ENCODE measurements at regions not wholly inside any gene's neighbourhood (a gene's known extent, or its start where the extent isn't known, plus 50 kb on each side); places are given as distances from the start of the nearest gene placed in this dataset.
"Not testable (repeated sequence)": the region's sequence is repeated elsewhere in the genome, so short reads cannot be mapped to it uniquely, and the experiment has no call there.

- no peak for DNase-seq
Observed at GRCh38 chr20:40942006-40942405, 86.6 kb upstream of the TOP1 start.

GRCh38 chr20:40942775-40943174 lies 85.8 kb upstream of the TOP1 start:
- no peak for DNase-seq

- no peak for DNase-seq
Observed at GRCh38 chr20:40943591-40943990, 85.0 kb upstream of the TOP1 start.

GRCh38 chr20:40945189-40945588 lies 83.4 kb upstream of the TOP1 start:
- DNase-seq, result no peak

GRCh38 chr20:40945754-40946450 lies 82.7 kb upstream of the TOP1 start:
- no peak for DNase-seq

DNA sequence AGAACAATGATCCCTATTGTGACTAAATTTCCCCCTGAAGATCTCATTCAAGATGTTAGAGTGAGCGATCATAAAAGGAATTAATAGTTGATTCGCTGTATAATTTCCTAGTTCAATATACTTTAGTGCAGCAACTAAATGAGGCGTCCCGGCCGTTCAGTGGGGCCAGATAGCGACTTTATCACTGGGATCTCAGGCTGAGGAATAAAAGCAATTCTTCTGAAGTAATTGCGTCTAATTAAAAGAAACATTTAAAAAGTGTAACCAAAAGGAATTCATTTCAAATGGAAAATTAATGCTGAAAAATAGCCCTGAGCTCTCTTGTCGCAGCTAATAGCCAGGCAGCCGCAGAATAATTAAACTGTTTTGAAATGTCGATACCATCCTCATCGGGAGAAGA lies 82.2 kb upstream of the TOP1 start:
- no peak for DNase-seq

DNA sequence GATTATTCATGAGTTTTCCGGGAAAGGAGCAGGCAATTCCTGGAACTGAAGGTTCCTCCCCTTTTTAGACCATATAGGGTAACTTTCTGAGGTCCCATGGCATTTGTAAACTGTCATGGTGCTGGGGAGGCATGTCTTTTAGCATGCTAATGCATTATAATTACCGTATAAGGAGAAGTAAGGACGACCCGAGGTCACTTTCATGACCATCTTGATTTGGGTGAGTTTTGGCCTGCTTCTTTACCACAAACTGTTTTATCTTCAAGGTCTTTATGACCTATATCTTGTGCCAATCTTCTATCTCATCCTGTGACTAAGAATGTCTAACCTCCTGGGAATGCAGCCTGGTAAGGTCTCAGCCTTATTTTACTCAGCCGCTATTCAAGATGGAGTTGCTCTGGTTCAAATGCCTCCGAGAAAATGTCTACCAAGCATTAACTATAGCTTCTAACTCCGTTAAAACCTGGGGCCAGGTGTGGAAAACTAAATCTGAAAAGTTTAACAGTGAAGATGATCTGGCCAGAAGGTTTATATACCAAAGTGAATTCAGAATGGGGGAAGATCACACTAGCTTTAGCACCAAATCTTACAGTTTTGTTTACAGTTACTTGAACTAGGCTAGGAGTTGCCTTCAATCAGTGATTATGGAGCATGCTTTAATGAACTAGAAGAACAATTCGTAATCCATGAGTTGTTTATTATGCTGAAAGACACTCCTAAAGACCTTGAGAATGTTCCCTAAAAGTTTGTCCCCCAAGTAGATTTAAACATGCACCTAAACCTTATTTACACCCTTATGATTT lies 80.0 kb upstream of the TOP1 start:
- DNase-seq, result no peak

DNA sequence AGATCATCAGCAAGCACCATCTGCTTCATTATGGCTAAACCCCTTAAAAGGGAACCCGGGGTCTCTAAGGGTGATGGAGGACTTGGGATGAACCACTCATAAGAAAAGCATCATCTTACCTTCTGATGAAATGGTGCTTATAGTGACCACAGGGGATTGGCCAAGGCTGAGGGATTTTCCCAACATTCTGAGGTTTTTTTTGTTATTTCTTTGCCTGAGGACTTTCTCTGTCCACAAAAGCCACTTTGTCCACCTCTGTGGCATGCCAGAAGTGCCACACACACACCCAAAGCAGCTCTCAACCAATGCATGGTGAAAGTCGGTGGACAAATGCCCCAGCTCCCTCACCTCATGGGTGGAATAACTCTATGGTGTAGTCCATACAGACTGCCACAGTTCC lies 79.3 kb upstream of the TOP1 start:
- no peak for DNase-seq

DNA sequence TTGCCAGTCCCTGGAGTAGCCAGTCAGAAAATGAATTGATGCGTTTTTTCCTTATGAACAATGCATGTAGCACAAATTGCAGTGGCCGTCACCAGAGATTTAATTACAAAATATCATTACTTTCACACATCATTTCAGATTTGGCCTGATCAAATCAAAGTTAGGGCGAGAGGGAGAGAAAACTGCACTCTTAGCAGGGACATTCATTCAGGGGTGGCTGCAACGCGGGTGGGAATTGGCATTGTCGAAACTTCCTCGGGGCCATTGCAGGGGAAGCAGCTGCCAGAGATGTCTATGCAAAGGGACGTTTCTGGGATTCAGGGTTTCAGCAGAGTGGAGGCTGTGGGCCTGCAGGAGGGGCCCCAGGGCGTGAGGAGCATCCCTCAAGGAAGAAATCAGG lies 76.5 kb upstream of the TOP1 start:
- no peak for DNase-seq

DNA sequence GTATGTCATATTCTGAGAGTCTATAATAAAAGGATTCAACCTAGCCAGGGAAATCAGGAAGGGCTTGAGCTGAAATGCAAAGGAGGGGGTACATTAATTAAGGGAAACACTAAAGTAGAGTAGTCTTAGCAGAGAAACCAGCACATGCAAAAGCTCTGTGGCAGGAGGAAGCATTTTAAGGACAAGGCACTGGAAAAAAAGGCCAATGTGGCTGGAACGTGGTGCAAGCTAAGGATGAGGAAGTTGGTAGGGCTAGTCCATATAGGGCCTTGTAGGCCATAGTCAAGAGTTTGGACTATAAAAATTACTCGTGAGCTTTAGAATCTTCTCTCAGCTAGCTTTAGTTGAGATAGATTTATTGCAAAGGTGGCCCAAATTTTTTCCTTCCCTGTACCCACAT lies 75.2 kb upstream of the TOP1 start:
- DNase-seq, result no peak

- no peak for DNase-seq
Observed at GRCh38 chr20:40953856-40954255, 74.8 kb upstream of the TOP1 start.

DNA sequence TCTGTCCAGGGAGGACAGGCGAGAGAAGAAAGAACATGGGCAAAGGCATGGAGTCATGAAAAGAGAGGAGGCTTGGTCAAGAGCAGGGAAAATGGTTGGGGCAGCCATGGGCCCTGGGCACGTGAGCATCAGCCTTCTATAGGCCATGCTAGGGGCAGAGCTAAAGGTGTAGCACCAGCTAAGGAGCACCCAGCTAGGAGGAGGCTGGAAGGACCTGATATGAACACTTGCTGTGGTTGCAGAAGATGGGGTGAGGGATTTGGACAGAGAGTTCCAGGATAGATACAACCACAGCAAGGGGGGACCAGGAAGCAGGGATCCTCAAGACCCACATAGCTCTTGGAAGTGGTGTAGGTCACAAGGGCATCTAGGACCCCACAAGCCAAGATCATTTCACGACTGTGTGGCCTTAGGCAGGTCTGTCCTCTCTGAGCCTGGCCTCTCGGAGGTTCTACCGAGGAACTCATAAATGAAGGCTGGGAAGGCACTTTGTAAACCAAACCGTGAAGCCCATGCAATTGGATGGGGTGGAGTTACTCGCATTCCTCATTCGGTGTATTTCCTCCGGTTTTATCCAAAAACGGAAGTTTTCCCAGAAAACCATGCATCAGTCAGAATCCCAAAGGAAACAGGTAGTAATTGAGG lies 74.0 kb upstream of the TOP1 start:
- DNase-seq, result no peak

- no peak for DNase-seq
Observed at GRCh38 chr20:40955326-40955725, 73.3 kb upstream of the TOP1 start.

GRCh38 chr20:40955826-40956225 lies 72.8 kb upstream of the TOP1 start:
- DNase-seq, result not testable (repeated sequence)

DNA sequence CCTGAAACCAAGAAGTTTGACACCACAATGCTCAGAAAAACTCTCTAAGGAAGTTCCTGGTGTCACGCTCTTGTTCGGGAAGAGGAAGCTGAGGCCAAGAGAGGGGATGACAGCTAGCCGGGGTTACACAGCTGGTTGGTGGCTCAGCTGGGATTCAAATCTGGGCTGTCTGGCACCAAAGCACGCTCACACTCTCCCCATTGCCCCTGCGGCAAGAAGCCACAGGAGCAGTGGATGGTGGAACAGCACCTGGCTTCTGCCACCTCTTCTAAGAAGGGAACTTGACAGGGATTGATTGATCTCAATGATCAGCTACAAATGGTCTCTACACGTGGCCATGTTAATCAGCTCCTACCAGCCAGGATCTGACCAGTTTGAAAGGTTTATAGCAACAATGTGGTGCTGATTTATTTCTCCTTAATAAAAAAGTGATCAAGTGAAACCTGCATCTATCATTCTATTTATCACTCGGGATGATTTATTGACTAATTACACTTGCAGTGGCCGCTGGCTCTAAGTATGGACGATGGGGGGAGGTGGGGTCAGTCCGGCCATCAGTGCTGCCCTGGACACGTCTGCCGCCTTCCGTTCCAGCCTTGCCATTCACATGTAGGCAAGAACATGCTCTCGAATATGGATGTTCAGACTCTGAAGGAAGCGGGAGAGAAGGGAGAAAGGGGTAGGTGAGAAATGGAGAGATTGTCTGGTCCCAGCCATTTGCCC lies 71.9 kb upstream of the TOP1 start:
- DNase-seq, result no peak

DNA sequence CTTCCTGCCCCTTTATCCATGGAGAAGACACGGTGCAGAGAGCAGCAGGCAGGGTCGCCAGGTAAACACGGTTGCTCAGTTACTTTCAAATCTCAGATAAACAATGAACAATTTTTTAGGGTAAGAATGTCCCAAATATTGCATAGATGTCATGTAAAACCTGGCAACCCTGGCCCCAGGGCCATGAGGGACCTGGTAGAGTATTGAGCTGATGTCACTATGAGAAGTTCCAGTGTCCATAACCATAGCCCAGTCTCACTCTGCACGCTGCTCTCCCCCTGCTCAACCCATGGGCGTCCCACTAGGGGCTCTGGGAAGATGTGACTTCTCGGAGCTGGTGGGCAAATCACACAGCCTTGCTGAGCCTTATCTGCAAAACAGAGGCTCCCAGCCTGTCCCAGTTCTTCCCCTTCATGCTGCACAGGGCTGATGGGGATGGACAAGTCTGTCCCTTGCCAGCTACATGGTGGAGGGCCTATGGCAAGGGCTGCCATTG lies 71.3 kb upstream of the TOP1 start:
- DNase-seq, result no peak

DNA sequence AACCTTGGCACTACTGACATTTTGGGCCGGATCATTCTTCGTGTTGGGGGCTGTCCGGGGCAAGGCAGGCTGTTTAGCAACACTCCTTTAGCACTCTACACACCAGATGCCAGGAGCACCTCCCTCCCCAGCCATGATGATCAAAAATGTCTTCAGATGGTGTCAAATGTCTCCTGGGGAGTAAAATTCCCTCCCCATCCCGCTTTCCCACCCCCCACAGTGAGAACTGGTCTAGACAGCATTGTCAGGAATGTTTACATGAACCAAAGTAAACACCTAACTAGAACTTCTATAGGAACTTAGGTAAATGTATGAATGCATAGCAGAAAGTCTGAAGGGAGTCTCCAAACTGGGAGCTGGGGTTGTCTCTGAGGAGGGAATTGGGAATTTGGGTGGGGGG lies 70.0 kb upstream of the TOP1 start:
- no peak for DNase-seq

- DNase-seq, result no peak
Observed at GRCh38 chr20:40959325-40960092, 69.1 kb upstream of the TOP1 start.

DNA sequence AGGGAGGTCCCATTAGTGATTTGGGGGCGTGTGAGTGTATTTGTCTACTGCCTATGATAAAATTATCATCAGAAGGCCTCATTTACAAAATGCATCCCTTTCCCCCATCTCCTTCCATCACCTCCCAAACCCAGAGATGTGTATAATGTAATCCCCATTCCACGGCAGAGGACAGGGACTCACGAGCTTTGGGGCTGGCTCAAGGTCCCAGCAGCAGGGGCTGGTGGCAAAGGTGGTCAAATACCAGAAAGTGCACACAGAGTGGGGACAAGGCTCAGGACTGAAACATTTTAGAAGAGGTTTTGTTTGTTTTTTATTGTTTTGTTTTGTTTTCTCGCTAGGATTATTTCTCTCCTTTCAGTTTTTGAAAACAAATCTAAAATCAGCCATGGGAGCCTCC lies 68.5 kb upstream of the TOP1 start:
- no peak for DNase-seq

DNA sequence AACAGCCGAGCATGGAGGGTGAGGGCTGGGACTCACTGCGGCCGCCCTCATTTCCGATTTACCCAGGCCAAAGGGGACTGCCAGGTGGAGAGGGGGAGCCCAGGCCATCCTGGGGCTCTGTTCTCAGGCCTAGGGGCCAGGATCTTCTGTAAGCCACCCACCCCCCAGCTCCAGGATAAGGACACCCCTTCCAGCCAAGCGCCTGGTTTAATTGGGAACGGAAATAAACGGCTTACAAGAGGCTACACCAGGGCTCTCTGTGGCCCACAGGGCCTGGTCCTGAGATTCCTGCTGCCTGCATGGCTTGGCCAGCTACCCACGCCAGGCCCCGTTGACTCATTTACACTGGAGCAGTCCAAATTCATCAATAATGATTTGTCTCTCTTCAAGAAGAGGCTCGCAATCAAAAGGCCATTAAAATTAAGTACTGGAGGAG lies 68.1 kb upstream of the TOP1 start:
- no peak for DNase-seq

GRCh38 chr20:40961176-40961575 lies 67.4 kb upstream of the TOP1 start:
- DNase-seq, result no peak

Data from NCI-H510A (cell line).